SU-DHL-6 (cell line): ENCODE measurements at regions not wholly inside any gene's neighbourhood (a gene's known extent, or its start where the extent isn't known, plus 50 kb on each side); places are given as distances from the start of the nearest gene placed in this dataset.
A peak's percentile ranks its signal among the peaks of the same experiment; 100 is the strongest.

Experiments
- H2AFZ ChIP-seq: fragments of 200-600 bp; sonication (generic); 2 replicates; pipeline ENCODE4 v1.6.1; 2014; ENCODE audit warnings: low read depth, mild to moderate bottlenecking, moderate library complexity, mixed read lengths, antibody characterized with exemption, low read length; ENCODE audit not compliant: severe bottlenecking
- H3F3A ChIP-seq: fragments of 200-600 bp; shearing (Covaris generic); 2 replicates; pipeline ENCODE4 v1.6.0; 2016; ENCODE audit warnings: antibody characterized with exemption, mild to moderate bottlenecking; ENCODE audit not compliant: insufficient read depth
- H3K27ac ChIP-seq: fragments of 200-600 bp; sonication (generic); 2 replicates; pipeline ENCODE4 v1.5.1; 2016; ENCODE audit warnings: low read depth, mild to moderate bottlenecking, low read length, moderate library complexity, mixed read lengths
- H3K27me3 ChIP-seq: fragments of 200-600 bp; sonication (generic), shearing (Covaris generic); 2 replicates; pipeline ENCODE4 v1.6.0; 2014; ENCODE audit warnings: mild to moderate bottlenecking, low read length
- H3K36me3 ChIP-seq: fragments of 200-600 bp; sonication (generic); 2 replicates; pipeline ENCODE4 v1.6.1; 2014; ENCODE audit warnings: mild to moderate bottlenecking, low read length, mixed read lengths
- H3K4me2 ChIP-seq: fragments of 300-600, 200-600 bp; shearing (Covaris generic), sonication (generic); 2 replicates; pipeline ENCODE4 v1.6.0; 2014; ENCODE audit warnings: low read length, low read depth, mild to moderate bottlenecking; ENCODE audit not compliant: poor library complexity, severe bottlenecking
- H3K4me3 ChIP-seq: fragments of 200-600 bp; sonication (generic); 2 replicates; pipeline ENCODE4 v1.5.1; 2014; ENCODE audit warnings: antibody characterized with exemption, low read length, mild to moderate bottlenecking, mixed read lengths; ENCODE audit not compliant: insufficient read depth, poor library complexity, severe bottlenecking
- H3K79me2 ChIP-seq: fragments of 200-600 bp; sonication (generic); 2 replicates; pipeline ENCODE4 v1.6.1; 2014; ENCODE audit warnings: mild to moderate bottlenecking, low read length, moderate library complexity; ENCODE audit not compliant: insufficient read depth
- H3K9ac ChIP-seq: fragments of 200-600 bp; sonication (generic); 2 replicates; pipeline ENCODE4 v1.7.0; 2014; ENCODE audit warnings: mild to moderate bottlenecking, low read length
- H3K9me2 ChIP-seq: fragments of 200-600 bp; sonication (generic); replicated peaks from 2 replicates; pipeline ENCODE4 v1.6.1; 2014; ENCODE audit warnings: low read length; ENCODE audit not compliant: insufficient read depth
- H3K9me3 ChIP-seq: fragments of 200-600 bp; sonication (generic); 2 replicates; pipeline ENCODE4 v1.6.1; 2014; ENCODE audit warnings: low read length, mixed read lengths; ENCODE audit not compliant: insufficient read depth
- H4K20me1 ChIP-seq: fragments of 200-600 bp; sonication (generic); 2 replicates; pipeline ENCODE4 v1.6.1; 2014; ENCODE audit warnings: low read depth, mild to moderate bottlenecking, antibody characterized with exemption, low read length, moderate library complexity, mixed read lengths
- EZH2phosphoT487 ChIP-seq: fragments of 200-600 bp; sonication (generic), shearing (Covaris generic); conservative IDR thresholded peaks from 2 replicates; pipeline ENCODE4 v1.6.1; 2018; ENCODE audit warnings: mild to moderate bottlenecking, antibody characterized with exemption, low read length, moderate library complexity, mixed read lengths
- TF ChIP-seq, protein P1 (sequence below): fragments of 200-600 bp; sonication (generic); IDR thresholded peaks from one replicate; pipeline ENCODE4 v1.5.1; 2017; ENCODE audit warnings: antibody characterized with exemption, mild to moderate bottlenecking, low read length, moderate library complexity; ENCODE audit not compliant: insufficient read depth, poor library complexity, severe bottlenecking

DNA sequence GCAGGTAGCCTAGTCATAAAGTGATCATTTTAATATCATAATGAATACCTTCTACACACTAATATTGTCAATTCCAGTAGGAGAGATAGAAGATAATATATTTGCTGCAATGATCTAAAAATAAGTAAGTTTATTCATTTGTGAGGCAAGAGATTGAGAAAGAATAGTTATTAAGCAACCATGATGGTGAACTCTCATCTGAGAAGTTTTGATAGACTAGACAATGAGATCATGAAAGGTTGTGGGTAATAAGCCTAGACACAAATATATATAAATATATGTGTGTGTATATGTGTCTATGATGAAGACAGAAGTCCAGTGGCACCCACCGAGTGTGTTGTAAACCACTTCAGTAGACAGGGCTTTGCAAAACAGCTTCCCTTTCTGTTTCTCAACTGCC, 181.0 kb upstream of the CHST9 start:
- no peaks in the 10 kb centered on the region for H3K79me2 ChIP-seq
- H4K20me1 ChIP-seq = no peaks in the 10 kb centered on the region
- H3F3A ChIP-seq = no peaks in the 10 kb centered on the region
- no peak overlapping the region for H3K4me3 ChIP-seq
- H2AFZ ChIP-seq = no peak overlapping the region
- H3K27me3 ChIP-seq = no peaks in the 10 kb centered on the region; the same call in 1 of the 2 replicates
- no peak overlapping the region for H3K4me2 ChIP-seq
- H3K9ac ChIP-seq = no peak overlapping the region
- no peak overlapping the region for H3K27ac ChIP-seq
- no peaks in the 10 kb centered on the region for H3K9me2 ChIP-seq
- no peaks in the 10 kb centered on the region for H3K9me3 ChIP-seq
- TF ChIP-seq, protein P1, sequence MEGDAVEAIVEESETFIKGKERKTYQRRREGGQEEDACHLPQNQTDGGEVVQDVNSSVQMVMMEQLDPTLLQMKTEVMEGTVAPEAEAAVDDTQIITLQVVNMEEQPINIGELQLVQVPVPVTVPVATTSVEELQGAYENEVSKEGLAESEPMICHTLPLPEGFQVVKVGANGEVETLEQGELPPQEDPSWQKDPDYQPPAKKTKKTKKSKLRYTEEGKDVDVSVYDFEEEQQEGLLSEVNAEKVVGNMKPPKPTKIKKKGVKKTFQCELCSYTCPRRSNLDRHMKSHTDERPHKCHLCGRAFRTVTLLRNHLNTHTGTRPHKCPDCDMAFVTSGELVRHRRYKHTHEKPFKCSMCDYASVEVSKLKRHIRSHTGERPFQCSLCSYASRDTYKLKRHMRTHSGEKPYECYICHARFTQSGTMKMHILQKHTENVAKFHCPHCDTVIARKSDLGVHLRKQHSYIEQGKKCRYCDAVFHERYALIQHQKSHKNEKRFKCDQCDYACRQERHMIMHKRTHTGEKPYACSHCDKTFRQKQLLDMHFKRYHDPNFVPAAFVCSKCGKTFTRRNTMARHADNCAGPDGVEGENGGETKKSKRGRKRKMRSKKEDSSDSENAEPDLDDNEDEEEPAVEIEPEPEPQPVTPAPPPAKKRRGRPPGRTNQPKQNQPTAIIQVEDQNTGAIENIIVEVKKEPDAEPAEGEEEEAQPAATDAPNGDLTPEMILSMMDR = no peak
- TF ChIP-seq EZH2phosphoT487 = no peak
- H3K36me3 ChIP-seq = no peaks in the 10 kb centered on the region

DNA sequence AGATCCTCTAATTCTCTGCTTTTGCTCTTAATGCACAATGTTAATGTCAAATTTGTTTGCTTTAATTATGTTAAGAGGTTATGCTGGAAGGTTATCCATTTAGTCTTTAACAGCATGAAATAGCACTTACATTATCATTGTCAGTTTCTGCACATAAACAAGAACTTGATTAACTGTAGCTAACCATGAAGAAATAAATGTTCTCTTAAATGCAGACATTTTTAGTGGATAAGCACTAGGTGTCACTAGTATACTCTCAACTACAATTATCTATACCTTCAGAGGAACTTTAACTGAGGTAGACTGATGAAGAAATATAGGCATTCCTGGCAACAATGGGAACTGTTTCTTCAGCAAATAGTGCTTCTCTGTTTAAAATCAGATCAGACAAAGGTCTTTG, 178.8 kb upstream of the CHST9 start:
- H3K27me3 ChIP-seq = no peaks in the 10 kb centered on the region; the same call in 1 of the 2 replicates
- no peak overlapping the region for H3K9ac ChIP-seq
- no peaks in the 10 kb centered on the region for H3K79me2 ChIP-seq
- H3K9me2 ChIP-seq = no peaks in the 10 kb centered on the region
- TF ChIP-seq, protein P1 = peak; percentile 38
- TF ChIP-seq EZH2phosphoT487 = no peak
- no peak overlapping the region for H3K4me3 ChIP-seq
- no peak overlapping the region for H2AFZ ChIP-seq
- no peaks in the 10 kb centered on the region for H3K36me3 ChIP-seq
- no peak overlapping the region for H3K27ac ChIP-seq
- H3K4me2 ChIP-seq = no peak overlapping the region
- no peaks in the 10 kb centered on the region for H3F3A ChIP-seq
- H4K20me1 ChIP-seq = no peaks in the 10 kb centered on the region
- H3K9me3 ChIP-seq = no peaks in the 10 kb centered on the region

DNA sequence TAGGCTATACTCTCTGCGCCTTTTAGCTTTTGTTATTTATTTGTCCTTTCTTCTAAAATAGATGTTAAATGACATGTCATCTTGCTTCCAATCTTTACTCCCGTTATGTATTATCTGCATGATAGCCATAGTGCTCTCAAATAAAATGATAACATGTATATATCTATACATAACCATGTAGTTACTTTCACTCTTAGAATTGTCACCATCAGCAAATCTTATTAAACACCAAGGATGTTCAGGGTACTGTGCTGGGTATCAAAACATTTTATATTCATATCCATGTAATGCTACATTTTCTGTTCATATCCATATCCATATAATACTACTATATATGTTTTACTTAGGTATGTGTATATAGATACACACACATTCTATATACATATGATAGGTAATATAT, 176.4 kb upstream of the CHST9 start:
- no peaks in the 10 kb centered on the region for H3K79me2 ChIP-seq
- no peak overlapping the region for H3K27ac ChIP-seq
- no peak overlapping the region for H3K4me2 ChIP-seq
- no peak overlapping the region for H3K9ac ChIP-seq
- H2AFZ ChIP-seq = no peak overlapping the region
- no peaks in the 10 kb centered on the region for H3K9me2 ChIP-seq
- no peak overlapping the region for H3K4me3 ChIP-seq
- H3K9me3 ChIP-seq = no peaks in the 10 kb centered on the region
- H3K36me3 ChIP-seq = no peaks in the 10 kb centered on the region
- no peaks in the 10 kb centered on the region for H3F3A ChIP-seq
- no peaks in the 10 kb centered on the region; the same call in 1 of the 2 replicates for H3K27me3 ChIP-seq
- no peak for TF ChIP-seq EZH2phosphoT487
- TF ChIP-seq, protein P1 = no peak
- H4K20me1 ChIP-seq = no peaks in the 10 kb centered on the region
